Liver (tissue), 8 donors: ENCODE measurements at regions not wholly inside any gene's neighbourhood (a gene's known extent, or its start where the extent isn't known, plus 50 kb on each side); places are given as distances from the start of the nearest gene placed in this dataset.

ENCODE experiments used
- DNase-seq: peaks from one replicate; pipeline ENCODE4 v3.0.0-alpha.2; 2017; ENCODE audit warnings: low spot score
- H3K27ac ChIP-seq, 2 donors: one replicate each; pipeline ENCODE4 v1.7.0; 2013; ENCODE audit warnings: inconsistent platforms in 2 of 2, low read length in 2 of 2, control low read depth in 1 of 2, low read depth in 1 of 2, mild to moderate bottlenecking in 1 of 2
- H3K27me3 ChIP-seq, 4 donors: one replicate each; pipeline versions ENCODE4 v1.6.1 to v1.7.0; 2013; ENCODE audit warnings: low read length in 3 of 4, inconsistent platforms in 1 of 4, mild to moderate bottlenecking in 1 of 4, moderate library complexity in 1 of 4; ENCODE audit not compliant: control insufficient read depth in 4 of 4, insufficient read depth in 4 of 4
- H3K36me3 ChIP-seq, 4 donors: one replicate each; pipeline versions ENCODE4 v1.6.1 to v1.7.0; 2013; ENCODE audit warnings: low read length in 3 of 4, mild to moderate bottlenecking in 3 of 4, low read depth in 1 of 4, moderate library complexity in 1 of 4; ENCODE audit not compliant: control insufficient read depth in 4 of 4, insufficient read depth in 3 of 4
- H3K4me1 ChIP-seq, 4 donors: one replicate each; pipeline versions ENCODE4 v1.6.1 to v1.7.0; 2013; ENCODE audit warnings: low read length in 3 of 4, mild to moderate bottlenecking in 3 of 4, moderate library complexity in 1 of 4; ENCODE audit not compliant: control insufficient read depth in 4 of 4, insufficient read depth in 4 of 4
- H3K4me3 ChIP-seq, 3 donors: one replicate each; pipeline versions ENCODE4 v1.6.1 to v1.7.0; 2013; ENCODE audit warnings: low read length in 3 of 3, control low read depth in 1 of 3, low read depth in 1 of 3, mild to moderate bottlenecking in 1 of 3
- H3K9ac ChIP-seq, 2 donors: one replicate each; pipeline ENCODE4 v1.7.0; 2013; ENCODE audit warnings: low read length in 2 of 2, mild to moderate bottlenecking in 2 of 2, moderate library complexity in 2 of 2, control low read depth in 1 of 2, low read depth in 1 of 2
- H3K9me3 ChIP-seq, 4 donors: one replicate each; pipeline versions ENCODE4 v1.6.1 to v1.7.0; 2013; ENCODE audit warnings: low read length in 3 of 4; ENCODE audit not compliant: control insufficient read depth in 4 of 4
- ATF3 ChIP-seq: IDR thresholded peaks from 2 replicates; pipeline ENCODE4 v1.6.1; 2016; ENCODE audit warnings: antibody characterized with exemption
- CTCF ChIP-seq: fragments of 150-350 bp; IDR thresholded peaks from 2 replicates; pipeline ENCODE4 v1.5.1; 2017; ENCODE audit warnings: improper control_type of control experiment, low read depth, low read length; ENCODE audit not compliant: missing input control
- EGR1 ChIP-seq, 2 donors: IDR thresholded peaks; 2 replicates each; pipeline ENCODE4 v1.6.1; 2016 to 2018; ENCODE audit warnings: antibody characterized with exemption in 2 of 2, low read depth in 2 of 2
- FOXA1 ChIP-seq: IDR thresholded peaks from 2 replicates; pipeline ENCODE4 v1.6.1; 2016; ENCODE audit warnings: antibody characterized with exemption
- FOXA2 ChIP-seq: IDR thresholded peaks from 2 replicates; pipeline ENCODE4 v1.6.1; 2016; ENCODE audit warnings: antibody characterized with exemption
- GABPA ChIP-seq, 2 donors: IDR thresholded peaks in 1 of 2; conservative IDR thresholded peaks in 1 of 2; 2 replicates each; pipeline ENCODE4 v1.6.1; 2016; ENCODE audit warnings: antibody characterized with exemption in 2 of 2, mild to moderate bottlenecking in 1 of 2, moderate library complexity in 1 of 2
- HNF4A ChIP-seq, 2 donors: conservative IDR thresholded peaks; 2 replicates each; pipeline ENCODE4 v1.6.1; 2016; ENCODE audit warnings: antibody characterized with exemption in 2 of 2, mild to moderate bottlenecking in 2 of 2
- HNF4G ChIP-seq: IDR thresholded peaks from 2 replicates; pipeline ENCODE4 v1.6.1; 2016; ENCODE audit warnings: antibody characterized with exemption
- JUND ChIP-seq, 2 donors: IDR thresholded peaks; 2 replicates each; pipeline ENCODE4 v1.6.1; 2016; ENCODE audit warnings: antibody characterized with exemption in 2 of 2
- MAX ChIP-seq: IDR thresholded peaks from 2 replicates; pipeline ENCODE4 v1.6.1; 2016; ENCODE audit warnings: antibody characterized with exemption
- NR2F2 ChIP-seq: IDR thresholded peaks from 2 replicates; pipeline ENCODE4 v1.6.1; 2016; ENCODE audit warnings: antibody characterized with exemption
- REST ChIP-seq: IDR thresholded peaks from 2 replicates; pipeline ENCODE4 v1.6.1; 2016; ENCODE audit warnings: antibody characterized with exemption, mild to moderate bottlenecking
- RXRA ChIP-seq, 2 donors: IDR thresholded peaks; 2 replicates each; pipeline ENCODE4 v1.6.1; 2017 to 2018; ENCODE audit warnings: antibody characterized with exemption in 2 of 2, mild to moderate bottlenecking in 1 of 2
- TAF1 ChIP-seq: conservative IDR thresholded peaks from 2 replicates; pipeline ENCODE4 v1.6.1; 2016; ENCODE audit warnings: antibody characterized with exemption, mild to moderate bottlenecking
- YY1 ChIP-seq: IDR thresholded peaks from 2 replicates; pipeline ENCODE4 v1.6.1; 2016; ENCODE audit warnings: antibody characterized with exemption, mild to moderate bottlenecking
- WGBS: extraction: QIAGEN DNeasy Blood & Tissue Kit; methylation state at CpG from one replicate; pipeline ENCODE4 v1.1.7; 2013; 5-methylcytosine and 5-hydroxymethylcytosine counted together
- donor health status: healthy.
- donor health status: healthy.
- donor health status: healthy.
- donor health status: healthy.
- donor health status: healthy.

DNA sequence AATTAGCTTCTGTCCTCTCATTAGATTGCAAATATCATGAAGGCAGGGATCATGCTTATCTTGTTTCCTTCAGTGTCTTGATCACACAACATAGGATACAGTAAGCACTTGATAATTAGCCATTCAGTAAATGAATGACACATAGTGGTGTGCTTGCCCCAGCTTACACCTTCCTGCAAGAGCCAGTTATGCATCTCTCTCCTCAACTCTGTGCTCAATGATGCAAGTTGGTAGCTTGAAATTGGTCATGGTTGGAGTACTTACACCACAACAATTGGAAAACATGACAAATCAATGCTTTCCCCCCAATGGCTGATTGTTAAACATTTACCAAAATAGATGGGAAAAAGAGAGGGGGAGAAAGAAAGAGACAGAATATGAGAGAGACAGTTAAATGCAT lies 129.2 kb downstream of the NUF2 start (continued):
- no peak for TF ChIP-seq REST
- TF ChIP-seq NR2F2: no peak
- TF ChIP-seq HNF4A (conservative IDR thresholded peaks at IDR 0.05): no peak
- no peak for TF ChIP-seq GABPA (IDR thresholded peaks at IDR 0.05 in 1 of 2, conservative IDR thresholded peaks at IDR 0.05 in 1 of 2)
- TF ChIP-seq FOXA2: no peak
- no peak for TF ChIP-seq TAF1
- TF ChIP-seq RXRA (IDR thresholded peaks at IDR 0.05): no peak
- TF ChIP-seq YY1: no peak
- no peak for TF ChIP-seq EGR1 (IDR thresholded peaks at IDR 0.05; ENCODE audit: low read depth in 2 of 2)
- TF ChIP-seq FOXA1: no peak

DNA sequence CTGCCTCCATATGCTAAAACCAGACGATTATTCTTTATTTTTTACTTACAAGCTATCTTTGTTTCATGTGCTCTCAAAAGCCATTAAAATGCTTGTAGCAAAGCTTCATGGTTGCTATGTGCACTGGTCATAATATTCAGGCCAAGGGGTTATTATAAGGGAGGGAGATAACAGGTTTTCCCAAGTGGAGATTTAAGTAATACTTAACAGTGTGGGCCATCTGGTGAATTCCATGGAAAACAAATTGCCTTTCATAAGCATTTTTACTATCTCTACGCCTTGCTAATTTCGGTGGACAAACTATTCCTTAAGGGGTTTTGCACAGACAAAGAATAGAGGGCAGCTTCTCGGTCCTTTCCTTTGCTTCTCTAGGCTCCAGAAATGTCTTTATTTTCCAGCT lies 137.8 kb downstream of the NUF2 start:
- Histone ChIP-seq H3K4me3 (no peak overlapping the region), H3K4me1 (no peaks in the 10 kb centered on the region), H3K9me3 (peaks cover 0 to 2% (median 0%) of the 10 kb centered on the region in 4 donors), H3K36me3 (no peaks in the 10 kb centered on the region), H3K9ac (no peak overlapping the region), H3K27ac (no peak overlapping the region), H3K27me3 (no peaks in the 10 kb centered on the region)
- DNase-seq: no peak
- 83% methylated on average over 4 of the region's 4 CpGs for WGBS
- TF ChIP-seq MAX: no peak
- no peak for TF ChIP-seq NR2F2
- no peak for TF ChIP-seq JUND (IDR thresholded peaks at IDR 0.05)
- TF ChIP-seq GABPA (IDR thresholded peaks at IDR 0.05 in 1 of 2, conservative IDR thresholded peaks at IDR 0.05 in 1 of 2): no peak
- TF ChIP-seq CTCF: no peak
- TF ChIP-seq TAF1: no peak
- TF ChIP-seq HNF4G: no peak
- TF ChIP-seq YY1: no peak
- TF ChIP-seq FOXA2: no peak
- no peak for TF ChIP-seq REST
- no peak for TF ChIP-seq FOXA1
- no peak for TF ChIP-seq HNF4A (conservative IDR thresholded peaks at IDR 0.05)
- TF ChIP-seq ATF3: no peak
